Endothelial cell (in vitro differentiated cells): ENCODE measurements at regions not wholly inside any gene's neighbourhood (a gene's known extent, or its start where the extent isn't known, plus 50 kb on each side); places are given as distances from the start of the nearest gene placed in this dataset.

Experiments
- DNase-seq: peaks from one replicate; pipeline ENCODE4 v3.0.0; 2021; ENCODE audit warnings: low spot score
- H3K27ac Mint-ChIP-seq: one replicate; pipeline ENCODE4 v1.8.0; 2021; ENCODE audit warnings: mixed read lengths, inconsistent platforms; ENCODE audit not compliant: unreplicated experiment
- H3K27me3 Mint-ChIP-seq: one replicate; pipeline ENCODE4 v1.8.0; 2021; ENCODE audit warnings: mild to moderate bottlenecking, moderate library complexity, mixed read lengths, inconsistent platforms; ENCODE audit not compliant: unreplicated experiment
- H3K36me3 Mint-ChIP-seq: one replicate; pipeline ENCODE4 v1.8.0; 2021; ENCODE audit warnings: mild to moderate bottlenecking, low read depth, mixed read lengths, inconsistent platforms; ENCODE audit not compliant: unreplicated experiment
- H3K4me1 Mint-ChIP-seq: one replicate; pipeline ENCODE4 v1.8.0; 2021; ENCODE audit warnings: mild to moderate bottlenecking, mixed read lengths, inconsistent platforms; ENCODE audit not compliant: unreplicated experiment
- H3K4me3 Mint-ChIP-seq: one replicate; pipeline ENCODE4 v1.8.0; 2021; ENCODE audit warnings: mild to moderate bottlenecking, mixed read lengths, inconsistent platforms; ENCODE audit not compliant: unreplicated experiment
- H3K9me3 Mint-ChIP-seq: one replicate; pipeline ENCODE4 v1.8.0; 2021; ENCODE audit warnings: mixed read lengths, inconsistent platforms; ENCODE audit not compliant: unreplicated experiment
- CTCF ChIP-seq: fragments of 200-600 bp; sonication (generic); IDR thresholded peaks from one replicate; pipeline ENCODE4 v1.5.0; 2021; ENCODE audit warnings: antibody characterized with exemption; ENCODE audit not compliant: unreplicated experiment

GRCh38 chr16:20225228-20225733, 102.0 kb downstream of the GP2 start:
- no peaks in the 10 kb centered on the region for H3K9me3 Mint-ChIP-seq
- H3K36me3 Mint-ChIP-seq = no peaks in the 10 kb centered on the region
- DNase-seq = no peak
- no peak overlapping the region for H3K27ac Mint-ChIP-seq
- TF ChIP-seq CTCF = no peak
- peaks cover 5% of the 10 kb centered on the region for H3K4me1 Mint-ChIP-seq
- peaks cover 2% of the 10 kb centered on the region for H3K27me3 Mint-ChIP-seq
- no peak overlapping the region for H3K4me3 Mint-ChIP-seq

- no peak overlapping the region for H3K27ac Mint-ChIP-seq
- H3K27me3 Mint-ChIP-seq = peaks cover 2% of the 10 kb centered on the region
- no peaks in the 10 kb centered on the region for H3K9me3 Mint-ChIP-seq
- H3K4me1 Mint-ChIP-seq = peaks cover 5% of the 10 kb centered on the region
- H3K4me3 Mint-ChIP-seq = no peak overlapping the region
- TF ChIP-seq CTCF = no peak
- DNase-seq = no peak
- no peaks in the 10 kb centered on the region for H3K36me3 Mint-ChIP-seq
Measured at GRCh38 chr16:20221208-20221607, 106.1 kb downstream of the GP2 start.

- no peak for TF ChIP-seq CTCF
- no peaks in the 10 kb centered on the region for H3K9me3 Mint-ChIP-seq
- no peak overlapping the region for H3K27ac Mint-ChIP-seq
- DNase-seq = no peak
- no peak overlapping the region for H3K4me3 Mint-ChIP-seq
- H3K27me3 Mint-ChIP-seq = peaks cover 2% of the 10 kb centered on the region
- no peaks in the 10 kb centered on the region for H3K36me3 Mint-ChIP-seq
- peaks cover 5% of the 10 kb centered on the region for H3K4me1 Mint-ChIP-seq
Measured at GRCh38 chr16:20218093-20218492, 109.2 kb downstream of the GP2 start.

- Mint-ChIP-seq H3K27me3 (peaks cover 2% of the 10 kb centered on the region), H3K27ac (no peak overlapping the region), H3K9me3 (no peaks in the 10 kb centered on the region), H3K36me3 (no peaks in the 10 kb centered on the region), H3K4me3 (no peak overlapping the region), H3K4me1 (peaks cover 3% of the 10 kb centered on the region)
- DNase-seq = no peak
- TF ChIP-seq CTCF = no peak
Measured at GRCh38 chr16:20216591-20217217, 110.6 kb downstream of the GP2 start.

DNA sequence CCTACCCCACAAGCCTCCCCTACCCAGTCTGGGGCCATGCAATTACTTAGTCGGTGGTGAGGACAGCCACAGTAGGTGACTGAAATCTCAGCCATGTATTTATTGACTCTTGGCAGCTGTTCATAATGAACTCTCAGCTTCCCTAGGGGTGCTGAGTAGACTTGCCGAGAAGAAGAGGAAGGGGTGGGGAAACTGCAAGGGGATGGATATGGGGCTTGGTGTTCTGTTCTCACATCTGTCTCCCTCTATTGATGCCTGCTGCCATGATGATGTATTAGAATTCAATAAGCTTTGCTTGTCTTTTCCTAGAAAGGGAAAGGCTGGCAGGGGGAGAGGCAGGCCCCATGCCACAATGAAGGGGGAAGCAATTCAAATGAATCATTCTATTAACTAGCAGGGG, 112.9 kb downstream of the GP2 start:
- no peaks in the 10 kb centered on the region for H3K4me1 Mint-ChIP-seq
- no peaks in the 10 kb centered on the region for H3K36me3 Mint-ChIP-seq
- H3K9me3 Mint-ChIP-seq = no peaks in the 10 kb centered on the region
- peaks cover 2% of the 10 kb centered on the region for H3K27me3 Mint-ChIP-seq
- no peak overlapping the region for H3K4me3 Mint-ChIP-seq
- TF ChIP-seq CTCF = no peak
- H3K27ac Mint-ChIP-seq = no peak overlapping the region
- DNase-seq = no peak
